MCF 10A (cell line): ENCODE measurements at regions not wholly inside any gene's neighbourhood (a gene's known extent, or its start where the extent isn't known, plus 50 kb on each side); places are given as distances from the start of the nearest gene placed in this dataset.

Source experiments
- BruUV-seq: library from RNA; stranded (reverse); fragments of 400-500 nt; replicated peaks from 2 replicates; lab custom pipeline; 2021; lab: Mats Ljungman, UMichigan
- CTCF ChIA-PET: fragments of 300-600 bp; sonication (Branson Sonifier 250); formaldehyde crosslinking; extraction: SDS; loops from one replicate; lab custom pipeline; 2021; ENCODE audit warnings: antibody characterized with exemption, inconsistent platforms; lab: Yijun Ruan, JAX
- POLR2A ChIA-PET: fragments of 300-600, 350-650 bp; sonication (Branson Sonifier 250); formaldehyde crosslinking; extraction: SDS; loops from one replicate; lab custom pipeline; 2020; ENCODE audit warnings: antibody characterized with exemption, inconsistent platforms; lab: Yijun Ruan, JAX
- DNase-seq: peaks from one replicate; pipeline ENCODE4 v3.0.0-alpha.2; 2018; ENCODE audit not compliant: unreplicated experiment
- H3K27ac Mint-ChIP-seq: one replicate; pipeline ENCODE4 v1.8.0; 2022; ENCODE audit warnings: mild to moderate bottlenecking, low read depth, mixed read lengths; ENCODE audit not compliant: unreplicated experiment
- H3K27me3 Mint-ChIP-seq: one replicate; pipeline ENCODE4 v1.8.0; 2022; ENCODE audit warnings: mixed read lengths; ENCODE audit not compliant: insufficient read depth, unreplicated experiment
- H3K36me3 Mint-ChIP-seq: one replicate; pipeline ENCODE4 v1.8.0; 2022; ENCODE audit warnings: mild to moderate bottlenecking, moderate library complexity, mixed read lengths; ENCODE audit not compliant: insufficient read depth, unreplicated experiment
- H3K4me1 Mint-ChIP-seq: one replicate; pipeline ENCODE4 v1.8.0; 2022; ENCODE audit warnings: mixed read lengths; ENCODE audit not compliant: insufficient read depth, unreplicated experiment
- H3K4me3 Mint-ChIP-seq: one replicate; pipeline ENCODE4 v1.8.0; 2022; ENCODE audit warnings: mild to moderate bottlenecking, moderate library complexity, mixed read lengths; ENCODE audit not compliant: unreplicated experiment
- H3K9me3 Mint-ChIP-seq: one replicate; pipeline ENCODE4 v1.8.0; 2022; ENCODE audit warnings: mixed read lengths; ENCODE audit not compliant: unreplicated experiment
- CTCF ChIP-seq: fragments of 200-600 bp; IDR thresholded peaks from one replicate; pipeline ENCODE4 v1.8.0; 2022; ENCODE audit warnings: antibody characterized with exemption, mild to moderate bottlenecking; ENCODE audit not compliant: unreplicated experiment
- intact Hi-C: fragments of 100-400 bp; cut with micrococcal nuclease; formaldehyde crosslinking; loops from 2 replicates; pipeline ENCODE4 v1.14.1; 2022

DNA sequence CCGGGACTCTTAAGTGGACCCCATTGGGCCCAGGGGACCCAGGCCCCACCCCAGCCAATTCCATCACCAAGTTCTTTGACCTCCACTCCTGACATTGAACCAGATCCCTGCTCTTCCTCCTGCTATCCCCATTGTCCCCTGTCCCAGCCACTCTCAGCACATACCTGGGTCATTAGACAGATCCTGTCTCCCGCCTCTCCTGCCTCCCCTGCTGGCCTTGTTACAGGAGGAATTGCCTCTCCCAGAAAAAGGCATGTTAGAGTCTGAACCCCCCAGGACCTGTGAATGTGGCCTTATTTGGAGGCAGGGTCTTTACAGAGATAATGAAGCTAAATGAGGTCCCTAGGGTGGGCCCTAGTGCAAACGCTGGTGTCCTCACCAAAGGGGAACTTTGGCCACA lies 301.9 kb downstream of the NPHP4 start:
- peaks cover 5% of the 10 kb centered on the region for H3K27me3 Mint-ChIP-seq

DNA sequence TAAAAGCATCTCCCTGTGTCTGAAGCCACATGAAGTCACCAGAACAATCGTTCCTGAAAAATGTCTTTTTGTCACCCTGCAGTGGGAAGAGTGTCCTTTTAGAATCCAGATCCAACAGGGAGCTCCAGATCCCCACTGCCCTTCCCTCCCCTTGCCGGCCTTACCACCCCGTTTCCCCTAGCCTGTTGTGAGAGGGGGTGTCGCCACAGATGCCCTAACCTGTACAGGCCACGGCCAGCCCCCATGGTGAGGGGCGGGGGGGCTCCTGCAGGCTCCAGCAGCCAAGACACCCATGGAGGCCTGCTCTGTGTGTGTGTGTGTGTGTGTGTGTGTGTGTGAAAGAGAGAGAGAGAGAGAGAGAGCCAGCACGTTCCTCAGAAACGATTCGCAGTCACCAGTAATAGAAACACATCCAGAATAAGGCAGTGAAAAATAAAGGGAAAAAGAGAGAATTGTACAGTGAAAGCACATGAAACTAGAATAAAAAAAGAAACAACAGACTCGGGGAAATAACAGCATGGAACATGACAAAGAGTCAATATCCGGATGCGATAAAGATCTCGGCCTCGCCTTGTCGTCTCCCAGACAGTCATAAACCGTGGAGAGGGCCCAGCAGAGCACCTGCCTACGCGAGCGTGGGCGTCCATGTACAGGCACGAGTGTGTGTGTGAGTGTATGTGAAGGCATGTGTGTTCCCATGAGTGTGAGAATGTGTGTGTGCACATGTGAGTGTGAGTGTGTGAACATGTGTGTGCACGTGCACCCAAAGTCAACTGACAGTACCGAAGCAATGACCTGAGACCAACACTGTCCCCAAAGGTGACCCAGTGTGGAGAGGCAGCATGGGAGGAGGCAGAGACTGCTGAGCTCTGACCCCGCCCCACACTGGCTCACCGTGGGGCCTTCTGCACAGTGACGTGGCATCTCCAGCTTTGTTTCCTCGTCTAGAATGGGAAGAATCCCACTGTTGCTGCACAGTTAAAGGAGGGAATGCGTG lies 303.8 kb downstream of the NPHP4 start:
- H3K27me3 Mint-ChIP-seq = no peaks in the 10 kb centered on the region

More for the DNA sequence above, 301.9 kb downstream of the NPHP4 start:
- ChIA-PET CTCF (interaction anchor here (0.5 to 1.3 kb wide), 2 partner anchors 56 to 247 kb away, joined by 3 read pairs; no protein-coding TSS in a partner anchor), POLR2A (no interaction called here)
- no peak for TF ChIP-seq CTCF
- Mint-ChIP-seq H3K4me1 (no peaks in the 10 kb centered on the region), H3K27ac (no peak overlapping the region), H3K9me3 (no peaks in the 10 kb centered on the region), H3K36me3 (no peaks in the 10 kb centered on the region), H3K4me3 (no peak overlapping the region)
- intact Hi-C loops = no loop called here
- BruUV-seq = no TSS peak
- DNase-seq = no peak

DNA sequence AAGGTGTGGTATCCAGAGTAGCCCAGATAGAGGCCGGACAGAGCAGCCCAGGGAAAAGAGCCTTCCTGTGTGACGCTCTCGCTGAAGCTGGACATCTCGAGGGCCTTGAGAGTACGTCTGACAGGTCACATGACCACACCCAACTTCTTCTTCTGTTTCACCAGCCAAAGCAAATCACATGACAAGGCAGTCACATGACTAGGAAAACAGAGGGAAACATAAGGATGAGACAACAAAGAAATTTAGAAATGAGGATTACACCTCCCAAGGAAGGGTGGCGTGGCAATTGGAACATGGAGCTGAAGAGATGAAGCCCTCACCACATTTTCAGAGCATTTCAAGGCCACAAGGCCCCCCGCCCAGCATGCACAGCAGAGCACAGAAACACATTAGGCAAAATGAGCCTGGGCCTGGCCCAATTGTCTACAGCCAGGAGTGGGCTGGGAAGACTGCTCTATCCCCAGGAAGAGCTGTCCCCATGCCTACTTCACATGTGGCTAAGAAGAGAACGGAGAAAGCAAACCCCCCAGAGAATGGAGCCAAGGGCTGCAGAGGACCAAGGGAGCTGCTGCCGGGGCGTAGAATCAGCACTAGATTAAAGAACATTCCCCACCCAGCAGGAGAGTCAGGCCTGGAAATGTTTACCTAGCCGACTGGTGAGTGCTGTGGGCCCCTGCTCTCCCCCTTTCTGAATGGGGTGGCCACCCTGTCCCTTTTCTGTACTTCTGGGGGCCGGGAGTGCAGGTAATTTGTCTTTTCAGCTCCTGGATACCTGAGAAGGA lies 305.1 kb downstream of the NPHP4 start:
- CTCF ChIA-PET = no interaction called here
- Mint-ChIP-seq H3K4me1 (no peaks in the 10 kb centered on the region), H3K27me3 (no peaks in the 10 kb centered on the region), H3K36me3 (no peaks in the 10 kb centered on the region), H3K9me3 (no peaks in the 10 kb centered on the region), H3K4me3 (no peak overlapping the region), H3K27ac (no peak overlapping the region)
- no peak for TF ChIP-seq CTCF
- no peak for DNase-seq
- intact Hi-C loops = no loop called here
- POLR2A ChIA-PET = interaction anchor here (0.6 kb wide), 1 partner anchor 64 kb away, joined by 3 read pairs; no protein-coding TSS in a partner anchor
- BruUV-seq = no TSS peak

More for the DNA sequence above, 303.8 kb downstream of the NPHP4 start:
- Mint-ChIP-seq H3K36me3 (no peaks in the 10 kb centered on the region), H3K27ac (no peak overlapping the region), H3K4me3 (no peak overlapping the region), H3K4me1 (no peaks in the 10 kb centered on the region), H3K9me3 (no peaks in the 10 kb centered on the region)
- no peak for TF ChIP-seq CTCF
- BruUV-seq = no TSS peak
- ChIA-PET POLR2A (no interaction called here), CTCF (interaction anchor here (0.5 kb wide), 1 partner anchor 28 kb away, joined by 3 read pairs; no protein-coding TSS in a partner anchor)
- intact Hi-C loops = no loop called here
- no peak for DNase-seq
